GM20431 (cell line): ENCODE measurements at regions not wholly inside any gene's neighbourhood (a gene's known extent, or its start where the extent isn't known, plus 50 kb on each side); places are given as distances from the start of the nearest gene placed in this dataset.

ENCODE experiments used
- in situ Hi-C: fragments of 300-500 bp; cut with MseI, MboI; formaldehyde crosslinking; loops from one replicate; pipeline ENCODE4 v1.15.0; 2020; ENCODE audit warnings: low sequenced_read_pairs; ENCODE audit not compliant: unreplicated experiment

DNA sequence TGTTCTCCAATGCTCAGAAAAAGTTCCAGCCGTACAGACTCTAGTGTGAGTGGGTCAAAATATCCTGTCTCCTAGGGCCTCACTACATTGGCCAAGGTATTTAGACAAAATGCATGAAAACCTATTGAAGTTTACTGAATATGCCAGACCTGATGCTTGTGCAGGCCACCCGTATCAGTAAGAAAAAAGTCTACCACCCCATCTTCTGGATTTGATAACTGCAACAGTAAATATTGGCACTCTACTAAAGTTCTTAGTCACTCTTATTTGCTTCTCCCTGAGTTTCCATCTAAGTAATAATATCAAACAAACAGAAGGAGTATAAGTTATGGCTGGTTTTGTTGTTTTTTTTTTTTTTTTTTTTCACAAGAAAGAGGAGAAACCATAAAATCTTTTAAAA is 627.7 kb upstream of the KLF4 start:
- in situ Hi-C loops: no loop called here

DNA sequence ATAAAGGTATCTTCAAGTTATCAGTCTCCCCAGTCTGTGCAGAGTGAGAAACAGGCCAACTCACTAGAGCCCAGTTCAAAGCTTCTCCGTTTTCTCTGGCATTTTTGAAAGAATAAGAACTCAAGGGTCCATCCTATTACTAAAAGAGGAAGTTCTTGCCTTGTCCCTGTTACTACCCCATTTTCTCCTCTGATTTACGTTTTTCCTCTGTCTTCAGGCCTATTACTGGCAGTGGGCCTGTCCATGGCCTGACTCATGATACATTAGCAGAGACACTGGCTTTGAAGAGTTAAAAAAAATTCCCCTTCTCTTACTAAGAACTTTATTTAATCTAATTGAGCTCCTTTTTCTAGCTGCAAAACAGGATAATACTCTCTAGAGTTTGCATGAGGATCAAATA is 624.0 kb upstream of the KLF4 start:
- in situ Hi-C loops: no loop called here

DNA sequence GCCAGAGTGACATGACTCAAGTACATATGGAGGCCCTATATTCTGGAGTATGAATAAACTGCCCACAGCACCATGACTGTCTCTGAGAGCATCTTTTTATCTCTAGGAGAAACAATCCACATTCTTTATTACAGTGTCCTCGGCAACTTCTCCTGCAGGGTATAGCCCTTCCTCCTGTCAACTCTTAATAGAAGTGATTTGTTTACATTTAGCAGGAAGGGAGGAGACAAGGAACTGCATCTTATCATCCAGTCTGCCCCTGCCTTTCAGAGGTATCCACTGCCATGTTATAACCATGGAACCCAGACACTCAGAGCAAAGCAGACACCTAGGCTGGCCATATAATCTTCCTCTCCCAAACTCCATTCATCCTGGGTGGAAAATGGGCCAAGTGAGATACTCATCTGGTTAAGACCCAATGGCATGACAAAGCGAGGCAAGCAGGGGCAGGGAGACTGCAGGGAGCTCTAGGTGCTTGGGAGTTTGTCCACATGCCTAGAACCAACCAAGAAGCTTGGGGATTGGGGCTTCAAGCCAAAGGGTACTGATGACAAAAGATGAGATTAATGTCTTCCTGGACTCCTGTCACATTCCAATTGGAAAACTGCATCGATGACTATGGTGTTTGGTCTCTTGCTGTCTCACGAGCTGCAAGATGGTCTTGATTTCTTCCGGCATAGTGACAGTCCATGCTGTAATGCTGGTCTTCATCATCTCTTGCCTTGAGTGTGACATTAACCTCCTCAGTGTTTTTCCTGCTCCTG is 620.5 kb upstream of the KLF4 start:
- in situ Hi-C loops: no loop called here

DNA sequence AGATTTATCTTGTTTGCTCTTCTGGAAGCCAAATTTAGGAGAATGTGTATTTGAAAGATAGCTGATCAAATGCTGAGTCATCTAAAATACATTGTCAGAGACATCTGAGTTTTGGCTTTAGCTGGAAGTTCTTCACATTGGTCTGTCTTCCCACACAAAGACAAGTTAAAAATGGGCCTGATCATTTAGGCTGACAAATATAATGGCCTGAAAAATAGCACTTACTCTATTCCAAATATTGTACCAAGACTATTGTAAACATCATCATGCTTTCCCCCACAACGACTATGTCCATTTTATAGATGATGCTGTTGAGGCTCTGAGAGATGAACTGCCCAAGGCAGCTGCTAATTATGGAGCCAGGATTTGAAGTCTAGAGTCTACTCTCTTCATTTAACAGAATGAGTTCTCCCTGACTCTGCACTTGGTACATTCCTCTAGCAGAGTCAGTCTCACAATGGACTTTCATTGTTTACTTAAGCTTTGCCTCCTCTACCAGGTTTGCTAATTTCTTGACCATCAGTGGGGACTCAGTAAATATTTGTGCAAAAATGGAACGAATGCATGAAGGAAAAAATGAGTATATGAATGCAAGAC is 619.4 kb upstream of the KLF4 start:
- in situ Hi-C loops: no loop called here

DNA sequence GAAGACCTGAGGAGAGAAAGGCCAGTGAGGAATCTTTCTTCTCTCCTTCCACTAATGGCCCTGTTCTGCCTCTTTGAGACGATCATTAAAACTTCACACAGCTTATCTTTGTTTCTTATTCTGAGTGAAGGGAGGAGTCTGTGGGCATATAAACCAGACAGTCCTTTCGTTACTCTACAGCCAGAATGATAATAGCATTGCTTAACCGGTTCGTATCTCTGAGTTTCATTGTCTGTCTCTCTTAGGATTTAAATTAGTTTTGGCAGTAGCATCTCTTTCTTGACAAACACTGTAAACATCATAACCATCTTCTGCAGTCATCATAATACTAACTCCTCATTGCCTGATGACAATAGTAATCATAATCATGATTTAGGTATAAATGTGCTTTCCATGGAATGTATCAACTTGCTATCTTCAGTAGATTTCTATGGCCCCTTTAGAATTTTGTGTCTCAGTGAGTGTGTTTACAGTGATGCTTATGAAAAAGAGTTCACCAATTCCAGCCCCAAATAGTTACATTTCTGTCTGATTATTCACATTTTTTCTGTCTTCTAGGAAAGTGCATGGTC is 618.8 kb upstream of the KLF4 start:
- in situ Hi-C loops: no loop called here

DNA sequence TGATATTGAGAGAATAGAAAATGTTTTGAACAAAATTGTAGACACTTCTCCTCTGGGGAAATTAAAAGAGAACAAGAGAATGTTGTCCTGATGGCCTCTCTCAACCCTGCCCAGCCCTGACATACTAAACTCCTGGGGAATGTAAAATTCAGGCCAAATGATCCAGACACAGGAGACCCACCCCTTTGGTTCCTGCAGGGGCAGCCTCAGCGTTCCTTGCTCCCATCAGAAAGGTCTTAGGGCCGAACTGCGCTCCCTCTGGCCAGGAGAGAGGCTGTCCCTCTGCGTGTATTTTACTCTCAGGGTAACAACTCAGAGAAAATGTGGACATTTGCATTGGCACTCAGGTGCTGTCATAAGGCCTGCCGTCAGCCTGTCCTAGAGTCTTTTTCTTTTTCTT is 616.3 kb upstream of the KLF4 start:
- in situ Hi-C loops: no loop called here

DNA sequence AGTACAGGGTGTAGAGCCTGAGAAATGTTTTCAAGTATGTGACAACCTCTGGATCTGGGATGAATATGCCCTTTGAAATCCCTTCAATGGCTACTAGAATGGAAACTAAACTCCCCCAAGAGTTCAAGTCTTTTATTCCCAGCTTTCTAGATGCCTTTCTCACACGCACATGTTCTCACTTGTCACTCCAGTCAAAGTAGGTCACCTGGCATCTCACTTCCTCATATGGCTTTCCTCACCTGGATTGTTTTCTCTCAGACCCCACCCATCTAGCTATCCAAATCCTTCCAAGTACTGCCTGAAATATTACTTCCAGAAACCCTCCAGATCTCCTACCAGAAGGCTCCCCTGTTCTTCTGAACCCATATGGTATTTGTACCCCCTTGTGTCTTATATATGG is 615.4 kb upstream of the KLF4 start:
- in situ Hi-C loops: no loop called here

DNA sequence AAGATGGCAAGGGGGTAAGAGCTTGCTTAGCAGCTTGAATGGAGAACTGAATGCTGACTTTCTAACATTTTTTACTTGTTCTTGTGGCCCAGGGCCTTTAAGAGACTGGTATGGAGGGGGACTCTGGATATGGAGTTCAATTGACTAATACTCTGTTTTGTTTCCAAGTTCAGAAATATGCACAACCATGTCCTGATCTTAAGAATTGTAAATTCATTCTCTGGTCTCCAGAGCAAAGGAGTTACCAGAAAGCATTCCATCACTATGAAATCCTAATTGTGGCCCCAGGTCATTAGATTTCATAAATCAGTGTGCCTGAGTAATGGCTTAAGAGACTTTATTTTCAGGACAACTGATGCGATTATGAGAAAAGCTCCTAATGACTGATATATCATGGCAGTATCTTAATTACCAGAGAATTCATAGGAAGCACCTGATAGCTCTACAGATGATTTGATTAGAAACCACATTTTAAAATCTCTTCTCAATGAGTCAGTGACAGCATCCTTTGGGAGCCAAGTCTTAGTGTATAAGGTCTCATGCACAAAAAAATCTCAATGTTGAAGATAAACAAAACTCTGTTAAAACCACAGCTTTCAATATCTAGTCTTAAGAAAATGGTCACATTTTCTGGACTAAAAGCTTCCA is 613.6 kb upstream of the KLF4 start:
- in situ Hi-C loops: no loop called here

DNA sequence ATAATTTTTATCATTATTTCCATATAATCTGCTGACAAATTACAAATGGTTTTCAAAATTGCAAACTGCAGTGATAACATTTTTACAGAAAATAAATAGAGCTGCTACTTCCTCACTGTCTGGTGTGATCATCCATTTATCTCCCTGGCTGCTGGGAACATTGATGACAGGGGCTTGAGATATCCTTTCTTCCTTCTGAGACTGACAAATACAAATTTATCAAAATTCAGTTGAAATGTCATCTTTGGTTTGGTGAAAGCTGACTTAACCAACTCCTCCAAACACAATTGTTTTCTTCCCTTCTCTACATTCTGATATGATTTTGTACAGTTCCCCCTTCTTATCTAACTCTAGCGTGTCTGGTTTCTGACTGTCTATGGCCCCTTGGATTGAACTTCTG is 611.8 kb upstream of the KLF4 start:
- in situ Hi-C loops: no loop called here

DNA sequence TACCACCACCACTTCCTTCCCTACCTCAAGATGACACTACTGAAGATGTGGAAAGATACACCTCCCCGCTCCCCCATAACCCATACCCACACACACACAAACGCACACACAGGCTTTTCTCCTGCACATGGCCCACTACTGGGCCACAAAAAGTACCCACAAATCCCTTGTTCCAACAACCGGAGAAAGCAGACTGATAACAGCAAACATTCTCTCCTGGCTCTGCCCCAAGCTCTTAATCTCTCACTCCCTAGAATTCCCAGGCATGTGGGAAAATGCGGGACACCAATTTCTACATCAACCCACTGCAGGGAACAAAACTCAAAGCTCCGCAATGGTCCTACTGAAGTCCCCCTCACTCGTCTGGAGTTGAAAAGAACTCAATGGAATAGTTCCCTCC is 611.0 kb upstream of the KLF4 start:
- in situ Hi-C loops: no loop called here

DNA sequence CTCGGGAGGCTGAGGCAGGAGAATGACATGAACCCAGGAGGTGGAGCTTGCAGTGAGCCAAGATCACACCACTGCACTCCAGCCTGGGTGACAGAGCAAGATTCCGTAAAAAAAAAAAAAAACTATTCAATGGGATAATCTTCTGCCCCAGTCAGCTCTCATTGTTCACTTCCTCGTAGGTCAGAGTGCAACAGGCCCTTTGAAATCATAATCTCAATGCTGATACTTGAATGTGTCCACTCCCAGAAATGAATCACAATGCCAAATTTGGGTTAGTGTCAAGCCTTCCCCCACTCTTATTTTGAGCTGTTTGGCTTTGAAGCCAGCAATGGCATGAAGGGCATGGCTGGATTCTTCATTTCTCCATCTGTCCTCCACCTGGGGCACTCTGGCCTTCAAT is 610.3 kb upstream of the KLF4 start:
- in situ Hi-C loops: no loop called here

DNA sequence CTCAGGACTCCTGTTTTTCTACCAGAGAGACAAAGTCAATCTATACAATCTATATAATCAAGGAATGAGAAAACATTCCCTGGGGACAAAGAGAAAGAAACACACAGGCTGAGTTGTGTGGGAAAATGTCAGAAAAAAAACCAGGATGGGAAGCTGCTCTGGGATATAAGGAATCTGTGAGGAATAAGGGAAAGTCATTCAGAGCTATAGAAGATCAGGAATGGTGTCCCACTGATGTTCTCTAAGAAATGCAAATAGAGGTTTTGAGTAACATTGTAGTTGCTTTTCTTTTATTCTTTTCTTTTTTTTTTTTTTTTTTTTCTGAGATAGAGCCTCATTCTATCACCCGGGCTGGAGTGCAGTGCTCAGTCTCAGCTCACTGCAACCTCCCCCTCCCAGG is 605.9 kb upstream of the KLF4 start:
- in situ Hi-C loops: no loop called here

DNA sequence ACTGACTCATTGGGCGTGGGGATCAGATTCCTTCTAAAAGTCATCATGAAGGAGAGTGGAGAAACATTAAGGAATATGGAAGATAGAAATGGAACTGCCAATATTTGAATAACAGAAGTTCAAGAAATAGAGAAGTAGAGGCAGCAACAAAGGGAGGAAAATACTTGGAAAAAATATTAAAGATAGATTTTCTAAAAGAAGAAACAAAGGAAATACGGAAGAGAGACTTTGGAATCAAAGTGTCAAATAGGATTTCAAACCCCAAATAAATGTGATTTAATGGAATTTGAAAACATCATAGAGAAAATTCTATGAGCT is 605.1 kb upstream of the KLF4 start:
- in situ Hi-C loops: no loop called here

DNA sequence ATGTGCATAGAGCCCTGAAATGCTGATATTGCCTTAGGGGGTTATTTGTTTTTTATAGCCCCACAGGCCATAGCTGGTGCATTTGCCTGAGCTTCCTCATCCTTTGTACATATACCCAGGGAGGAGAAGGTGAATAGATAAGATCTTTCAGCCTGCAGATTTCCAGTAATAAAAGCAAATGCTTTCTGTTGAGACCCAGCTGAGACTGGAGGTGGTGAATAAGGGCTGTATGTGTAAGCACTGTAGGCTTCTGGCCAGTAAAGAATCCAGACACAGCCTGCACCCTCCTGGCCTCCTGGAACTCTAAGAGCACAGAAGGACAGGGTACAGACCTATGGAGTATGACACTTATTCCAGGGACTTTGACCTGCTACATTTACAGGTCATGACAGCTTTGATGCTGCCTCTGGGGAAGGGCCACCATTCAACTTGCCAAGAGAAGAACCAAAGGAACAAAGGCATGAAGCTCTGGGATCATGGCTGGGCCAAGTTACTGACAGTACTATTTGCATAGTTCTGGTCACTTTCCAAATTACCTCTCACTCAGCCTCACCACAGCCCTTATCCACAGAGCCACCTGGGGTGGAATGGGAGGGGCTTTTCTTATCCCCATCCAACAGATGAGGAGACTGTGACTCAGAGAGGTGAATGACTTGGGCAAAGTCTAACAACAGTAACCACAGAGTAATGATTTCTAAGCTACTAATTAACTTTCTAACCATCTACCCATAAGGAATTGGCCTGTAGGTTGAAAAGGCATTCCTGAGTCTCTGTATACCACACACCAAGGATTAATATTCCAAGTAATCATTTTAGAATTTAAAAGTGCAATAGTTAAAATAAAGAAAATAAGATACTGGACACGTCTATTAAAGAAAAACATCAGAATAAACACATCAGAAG is 604.5 kb upstream of the KLF4 start:
- in situ Hi-C loops: no loop called here

DNA sequence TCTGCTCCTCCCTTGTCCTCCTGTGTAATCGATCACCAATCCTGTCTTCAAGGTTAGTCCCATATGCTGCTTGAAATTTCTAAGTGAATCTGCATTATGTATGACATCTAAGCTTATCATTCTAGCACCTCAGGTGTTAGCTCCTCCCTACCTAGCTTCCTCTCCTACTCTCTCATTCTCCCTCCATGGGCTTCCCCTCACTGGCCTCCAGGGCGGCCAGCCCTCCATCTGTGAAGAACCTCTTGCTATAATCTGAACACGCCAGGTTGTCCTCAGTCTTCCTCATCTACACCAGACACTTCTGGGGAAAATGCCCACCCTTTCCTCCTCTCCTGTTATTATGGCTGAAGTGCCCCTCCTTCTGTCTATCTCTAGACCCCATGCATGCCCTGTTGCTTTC is 599.3 kb upstream of the KLF4 start:
- in situ Hi-C loops: no loop called here

DNA sequence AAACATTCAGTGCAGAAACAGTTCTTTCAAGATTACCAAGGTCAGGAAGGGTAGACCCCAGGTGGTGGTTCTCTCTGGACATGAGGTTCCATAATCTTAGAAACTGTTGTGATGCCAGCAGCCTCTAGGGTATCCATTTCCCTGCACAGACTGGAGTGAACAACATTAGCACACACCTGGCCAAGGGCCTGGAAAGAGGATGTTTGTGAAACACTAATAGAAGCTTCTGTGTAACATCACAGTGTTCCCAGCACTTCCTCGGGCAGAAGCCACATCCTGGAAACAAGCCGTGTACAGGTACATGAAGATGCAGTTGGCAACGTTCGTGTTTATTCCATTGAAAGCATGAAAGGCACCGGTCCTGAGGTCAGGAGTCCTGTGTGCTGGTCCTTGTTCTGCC is 598.2 kb upstream of the KLF4 start:
- in situ Hi-C loops: no loop called here

DNA sequence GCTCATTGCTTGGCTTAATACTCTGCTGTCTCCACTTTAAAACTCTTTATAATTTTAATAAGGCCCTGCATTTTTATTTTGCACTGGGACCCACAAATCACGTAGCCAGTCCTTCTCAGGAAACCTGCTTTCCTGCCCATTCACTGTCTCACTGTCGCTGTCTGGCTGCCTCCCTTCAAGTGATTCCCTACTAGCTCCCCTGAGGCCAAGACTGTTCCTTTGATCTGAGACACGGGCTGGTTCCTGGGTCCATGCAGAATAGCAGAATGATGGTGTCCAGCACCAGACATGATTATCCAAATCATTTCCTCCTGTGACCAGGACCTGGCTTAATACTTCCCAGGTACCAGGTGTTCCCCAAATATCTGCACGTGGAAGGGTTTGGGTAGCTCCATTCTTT is 597.1 kb upstream of the KLF4 start:
- in situ Hi-C loops: no loop called here

DNA sequence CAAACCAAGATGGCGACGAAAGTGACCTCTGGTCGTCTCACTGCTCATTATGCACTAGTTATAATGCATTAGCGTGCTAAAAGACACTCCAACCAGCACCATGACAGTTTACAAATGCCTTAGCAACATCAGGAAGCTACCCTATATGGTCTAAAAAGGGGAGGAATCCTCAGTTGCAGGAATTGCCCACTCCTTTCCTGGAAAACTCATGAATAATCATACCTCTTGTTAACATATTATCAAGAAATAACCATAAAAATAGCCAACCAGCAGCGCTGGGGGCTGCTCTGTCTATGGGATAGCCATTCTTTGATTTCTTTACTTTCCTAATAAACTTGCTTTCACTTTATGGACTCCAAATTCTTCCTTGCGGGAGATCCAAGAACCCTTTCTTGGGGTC is 595.7 kb upstream of the KLF4 start:
- in situ Hi-C loops: no loop called here

DNA sequence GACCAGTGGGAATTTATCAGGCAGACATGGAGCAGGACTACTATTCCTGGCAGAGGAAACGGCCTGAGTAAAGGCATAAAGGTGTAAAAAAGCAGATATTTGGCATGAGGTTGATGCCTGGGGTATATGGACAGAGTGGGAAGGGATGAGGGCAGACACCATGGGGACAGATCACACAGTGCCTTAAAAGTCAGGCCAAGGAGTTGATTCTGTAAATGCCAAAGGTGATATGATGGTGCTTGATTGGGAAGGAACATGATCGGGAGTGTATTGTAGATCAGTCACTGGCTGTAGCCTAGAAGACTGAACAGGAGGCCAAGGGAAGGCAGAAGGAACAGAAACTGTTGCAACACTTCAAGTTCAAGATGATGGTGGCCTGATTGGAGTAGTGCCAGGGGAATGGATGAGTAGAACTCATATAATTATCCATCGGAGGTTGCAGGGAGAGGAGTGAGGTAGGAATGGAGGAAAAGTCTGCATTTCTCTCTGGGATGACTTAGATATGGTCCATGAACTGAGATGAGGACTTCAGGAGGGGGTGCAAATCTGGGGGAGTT is 594.3 kb upstream of the KLF4 start:
- in situ Hi-C loops: no loop called here

DNA sequence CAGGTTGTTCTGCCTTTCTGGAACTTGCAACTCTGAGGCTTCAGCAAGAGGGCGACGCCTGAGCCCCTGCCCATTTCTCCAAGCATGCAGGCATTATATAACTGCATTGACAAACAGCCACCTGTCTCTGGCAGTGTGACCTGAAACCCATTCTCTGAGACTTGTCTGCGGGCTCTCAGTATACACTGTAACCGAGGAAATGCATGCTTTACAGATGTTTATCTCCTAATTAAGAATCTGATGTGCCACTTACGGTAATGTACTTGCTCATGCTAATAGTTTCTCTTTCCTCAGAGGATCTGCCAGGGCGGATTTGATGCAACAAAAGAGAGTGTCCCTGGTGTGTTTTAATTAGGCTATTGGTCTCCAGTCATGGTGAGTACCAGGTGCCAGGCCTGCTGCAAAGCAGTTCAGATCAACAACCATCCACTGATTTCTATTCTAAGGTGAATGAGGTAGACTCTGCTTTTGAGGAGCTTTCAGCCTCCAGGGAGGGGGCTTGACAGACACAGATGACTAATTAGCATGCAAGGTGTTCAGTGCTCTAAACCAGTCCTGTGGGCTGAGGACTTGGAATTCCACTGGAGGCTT is 593.7 kb upstream of the KLF4 start:
- in situ Hi-C loops: no loop called here
